Mesenchymal stem cell (in vitro differentiated cells and primary cell): ENCODE measurements at regions not wholly inside any gene's neighbourhood (a gene's known extent, or its start where the extent isn't known, plus 50 kb on each side); places are given as distances from the start of the nearest gene placed in this dataset.

Experiments
- DNase-seq: peaks from one replicate; pipeline ENCODE4 v3.0.0-alpha.2; 2013
- H2AFZ ChIP-seq: one replicate; pipeline ENCODE4 v1.6.1; 2013; ENCODE audit warnings: low read depth, mild to moderate bottlenecking, control low read depth, inconsistent platforms, low read length, moderate library complexity
- H2AK5ac ChIP-seq: 2 replicates; pipeline ENCODE4 v1.6.1; 2013; ENCODE audit warnings: low read length, moderate library complexity, mild to moderate bottlenecking, inconsistent platforms; ENCODE audit not compliant: severe bottlenecking
- H2BK120ac ChIP-seq: one replicate; pipeline ENCODE4 v1.6.1; 2013; ENCODE audit warnings: low read depth, mild to moderate bottlenecking, inconsistent platforms, low read length, moderate library complexity
- H2BK12ac ChIP-seq, 2 experiments: one replicate each; pipeline ENCODE4 v1.6.1; 2013; ENCODE audit warnings: inconsistent platforms in 2 of 2, low read length in 2 of 2, mild to moderate bottlenecking in 2 of 2, moderate library complexity in 2 of 2, control low read depth in 1 of 2
- H2BK15ac ChIP-seq: one replicate; pipeline ENCODE4 v1.6.1; 2013; ENCODE audit warnings: mild to moderate bottlenecking, low read depth, inconsistent platforms; ENCODE audit not compliant: poor library complexity, severe bottlenecking
- H2BK5ac ChIP-seq: 2 replicates; pipeline ENCODE4 v1.6.1; 2013; ENCODE audit warnings: low read depth, mild to moderate bottlenecking, low read length, control low read depth, inconsistent platforms; ENCODE audit not compliant: poor library complexity, severe bottlenecking
- H3K14ac ChIP-seq, 2 experiments: one replicate each; pipeline ENCODE4 v1.6.1; 2013; ENCODE audit warnings: inconsistent platforms in 2 of 2, low read length in 2 of 2, control low read depth in 1 of 2, mild to moderate bottlenecking in 1 of 2, moderate library complexity in 1 of 2
- H3K18ac ChIP-seq, 2 experiments: one replicate each; pipeline ENCODE4 v1.6.1; 2013; ENCODE audit warnings: inconsistent platforms in 2 of 2, low read length in 2 of 2, control low read depth in 1 of 2, low read depth in 1 of 2, mild to moderate bottlenecking in 1 of 2
- H3K23ac ChIP-seq, 2 experiments: one replicate each; pipeline ENCODE4 v1.6.1; 2013; ENCODE audit warnings: inconsistent platforms in 2 of 2, low read length in 2 of 2, mild to moderate bottlenecking in 2 of 2, moderate library complexity in 2 of 2, control low read depth in 1 of 2
- H3K27ac ChIP-seq: 2 replicates; pipeline ENCODE4 v1.5.1; 2013; ENCODE audit warnings: mild to moderate bottlenecking, moderate library complexity, low read length, control low read depth, inconsistent platforms; ENCODE audit not compliant: poor library complexity, severe bottlenecking
- H3K27me3 ChIP-seq, 2 experiments: 2 replicates each; pipeline versions ENCODE4 v1.6.1 to v1.7.0; 2013; ENCODE audit warnings: low read length in 2 of 2, mild to moderate bottlenecking in 2 of 2, moderate library complexity in 2 of 2, control low read depth in 1 of 2, inconsistent platforms in 1 of 2; ENCODE audit not compliant: control insufficient read depth in 1 of 2, insufficient read depth in 1 of 2
- H3K36me3 ChIP-seq, 2 experiments: 2 replicates each; pipeline versions ENCODE4 v1.6.1 to v1.7.0; 2013; ENCODE audit warnings: low read length in 2 of 2, control low read depth in 1 of 2, inconsistent platforms in 1 of 2, low read depth in 1 of 2, mild to moderate bottlenecking in 1 of 2; ENCODE audit not compliant: insufficient read depth in 2 of 2, control insufficient read depth in 1 of 2
- H3K4ac ChIP-seq, 2 experiments: one replicate each; pipeline ENCODE4 v1.6.1; 2013; ENCODE audit warnings: inconsistent platforms in 2 of 2, low read length in 2 of 2, mild to moderate bottlenecking in 2 of 2, moderate library complexity in 2 of 2, control low read depth in 1 of 2, low read depth in 1 of 2
- H3K4me1 ChIP-seq: 2 replicates; pipeline ENCODE4 v1.6.1; 2013; ENCODE audit warnings: low read depth, low read length, control low read depth; ENCODE audit not compliant: control insufficient read depth, insufficient read depth
- H3K4me2 ChIP-seq: 2 replicates; pipeline ENCODE4 v1.6.1; 2013; ENCODE audit warnings: low read length, mild to moderate bottlenecking, inconsistent platforms; ENCODE audit not compliant: poor library complexity, severe bottlenecking
- H3K4me3 ChIP-seq, 2 experiments: 2 replicates each; pipeline versions ENCODE4 v1.5.1 to v1.7.0; 2013; ENCODE audit warnings: low read length in 2 of 2, mild to moderate bottlenecking in 2 of 2, control low read depth in 1 of 2, low read depth in 1 of 2; ENCODE audit not compliant: insufficient read depth in 1 of 2
- H3K79me1 ChIP-seq: replicated peaks from 2 replicates; pipeline ENCODE4 v1.6.1; 2013; ENCODE audit warnings: mild to moderate bottlenecking, control low read depth, low read length, inconsistent platforms; ENCODE audit not compliant: poor library complexity, severe bottlenecking
- H3K9ac ChIP-seq: 2 replicates; pipeline ENCODE4 v1.7.0; 2013; ENCODE audit warnings: mild to moderate bottlenecking, low read length, moderate library complexity
- H3K9me3 ChIP-seq: 2 replicates; pipeline ENCODE4 v1.7.0; 2013; ENCODE audit warnings: mild to moderate bottlenecking, low read length; ENCODE audit not compliant: control insufficient read depth
- H4K8ac ChIP-seq: one replicate; pipeline ENCODE4 v1.6.1; 2013; ENCODE audit warnings: inconsistent platforms, mild to moderate bottlenecking, low read length, moderate library complexity
- H4K91ac ChIP-seq: one replicate; pipeline ENCODE4 v1.6.1; 2013; ENCODE audit warnings: mild to moderate bottlenecking, low read length, inconsistent platforms
- WGBS: methylation state at CpG from one replicate; pipeline ENCODE4 v1.1.7; 2013; ENCODE audit warnings: mixed read lengths; 5-methylcytosine and 5-hydroxymethylcytosine counted together

GRCh38 chr9:96027251-96028131 lies 152.0 kb downstream of the ERCC6L2 start:
- no peak for DNase-seq
- peaks cover 64 to 70% of the 10 kb centered on the region in 2 experiments for H3K27me3 ChIP-seq
- H3K9ac ChIP-seq = no peak overlapping the region
- H2BK12ac ChIP-seq = no peak overlapping the region
- no peaks in the 10 kb centered on the region for H3K79me1 ChIP-seq
- 29% methylated on average over 58 of the region's 72 CpGs for WGBS
- H4K91ac ChIP-seq = peak overlapping the region; percentile 62
- no peaks in the 10 kb centered on the region for H3K36me3 ChIP-seq
- peak overlapping the region; percentile 30 to 82 for H3K18ac ChIP-seq
- H3K27ac ChIP-seq = no peak overlapping the region
- no peak overlapping the region for H3K23ac ChIP-seq
- H3K4me2 ChIP-seq = peak overlapping the region; percentile 55
- peaks cover 15% of the 10 kb centered on the region for H3K4me1 ChIP-seq
- peak overlapping the region in 1 of 2 experiments; percentile 13 for H3K4ac ChIP-seq
- peak overlapping the region in 1 of 2 experiments; percentile 49 for H3K4me3 ChIP-seq
- H2BK5ac ChIP-seq = no peak overlapping the region
- no peak overlapping the region for H2BK120ac ChIP-seq
- peak overlapping the region; percentile 32 for H2BK15ac ChIP-seq
- no peaks in the 10 kb centered on the region for H3K9me3 ChIP-seq
- H3K14ac ChIP-seq = no peak overlapping the region
- no peak overlapping the region for H2AK5ac ChIP-seq
- H2AFZ ChIP-seq = peak overlapping the region; percentile 36
- H4K8ac ChIP-seq = peak overlapping the region; percentile 52

- H2AK5ac ChIP-seq = no peak overlapping the region
- H4K8ac ChIP-seq = no peak overlapping the region
- no peak overlapping the region for H3K4me2 ChIP-seq
- H3K9me3 ChIP-seq = no peaks in the 10 kb centered on the region
- H2BK15ac ChIP-seq = no peak overlapping the region
- no peaks in the 10 kb centered on the region for H3K79me1 ChIP-seq
- H2BK5ac ChIP-seq = no peak overlapping the region
- no peak overlapping the region for H3K4ac ChIP-seq
- no peaks in the 10 kb centered on the region for H3K36me3 ChIP-seq
- WGBS = 93% methylated on average over 5 of the region's 5 CpGs
- peak overlapping the region in 1 of 2 experiments; percentile 4 for H3K4me3 ChIP-seq
- peaks cover 71 to 77% of the 10 kb centered on the region in 2 experiments for H3K27me3 ChIP-seq
- peak overlapping the region; percentile 62 for H4K91ac ChIP-seq
- peak overlapping the region in 1 of 2 experiments; percentile 61 for H3K14ac ChIP-seq
- H3K9ac ChIP-seq = no peak overlapping the region
- no peak overlapping the region for H3K27ac ChIP-seq
- peak overlapping the region; percentile 26 to 82 for H3K18ac ChIP-seq
- H3K4me1 ChIP-seq = peaks cover 20% of the 10 kb centered on the region
- no peak overlapping the region for H2BK12ac ChIP-seq
- no peak for DNase-seq
- no peak overlapping the region for H3K23ac ChIP-seq
- H2AFZ ChIP-seq = no peak overlapping the region
- H2BK120ac ChIP-seq = no peak overlapping the region
Observed at GRCh38 chr9:96026655-96027213, 151.2 kb downstream of the ERCC6L2 start.

- H2BK5ac ChIP-seq = no peak overlapping the region
- peak overlapping the region in 1 of 2 experiments; percentile 4 for H3K4me3 ChIP-seq
- H3K79me1 ChIP-seq = no peaks in the 10 kb centered on the region
- DNase-seq = no peak
- H3K14ac ChIP-seq = peak overlapping the region in 1 of 2 experiments; percentile 61
- no peak overlapping the region for H3K9ac ChIP-seq
- no peak overlapping the region for H3K4ac ChIP-seq
- H3K36me3 ChIP-seq = no peaks in the 10 kb centered on the region
- 60% methylated on average over 22 of the region's 36 CpGs for WGBS
- peaks cover 72 to 81% of the 10 kb centered on the region in 2 experiments for H3K27me3 ChIP-seq
- H3K4me1 ChIP-seq = peaks cover 25% of the 10 kb centered on the region
- H2BK15ac ChIP-seq = no peak overlapping the region
- H2AFZ ChIP-seq = no peak overlapping the region
- peak overlapping the region; percentile 32 for H4K8ac ChIP-seq
- H3K18ac ChIP-seq = no peak overlapping the region
- H2AK5ac ChIP-seq = no peak overlapping the region
- H3K23ac ChIP-seq = no peak overlapping the region
- no peak overlapping the region for H2BK12ac ChIP-seq
- no peak overlapping the region for H3K4me2 ChIP-seq
- H4K91ac ChIP-seq = no peak overlapping the region
- H3K27ac ChIP-seq = no peak overlapping the region
- H2BK120ac ChIP-seq = no peak overlapping the region
- H3K9me3 ChIP-seq = no peaks in the 10 kb centered on the region
Observed at GRCh38 chr9:96025995-96026602, 150.6 kb downstream of the ERCC6L2 start.

- Histone ChIP-seq H3K36me3 (no peaks in the 10 kb centered on the region), H3K9ac (no peak overlapping the region), H2AFZ (no peak overlapping the region), H2BK12ac (no peak overlapping the region), H3K4ac (no peak overlapping the region), H4K8ac (no peak overlapping the region), H3K23ac (no peak overlapping the region), H3K27me3 (peaks cover 82 to 83% of the 10 kb centered on the region in 2 experiments), H2BK15ac (no peak overlapping the region), H4K91ac (no peak overlapping the region), H2BK5ac (no peak overlapping the region), H2BK120ac (no peak overlapping the region), H3K18ac (no peak overlapping the region), H3K27ac (no peak overlapping the region), H3K14ac (no peak overlapping the region), H3K4me1 (peaks cover 34% of the 10 kb centered on the region), H3K4me2 (no peak overlapping the region), H2AK5ac (no peak overlapping the region), H3K9me3 (no peaks in the 10 kb centered on the region), H3K79me1 (no peaks in the 10 kb centered on the region), H3K4me3 (no peak overlapping the region)
- no peak for DNase-seq
- WGBS = 91% methylated on average over 4 of the region's 5 CpGs
Observed at GRCh38 chr9:96023486-96023885, 148.0 kb downstream of the ERCC6L2 start.
